GM13977 (cell line): ENCODE measurements at regions not wholly inside any gene's neighbourhood (a gene's known extent, or its start where the extent isn't known, plus 50 kb on each side); places are given as distances from the start of the nearest gene placed in this dataset.

Experiments
- DNase-seq: peaks from one replicate; pipeline ENCODE4 v3.0.0; 2012; ENCODE audit warnings: low spot score
- in situ Hi-C: fragments of 300-500 bp; cut with MboI; formaldehyde crosslinking; loops from one replicate; pipeline ENCODE4 v1.12.0; 2022; ENCODE audit warnings: low sequenced_read_pairs, low pct_unique_long_range_greater_than_20kb, mixed read lengths, inconsistent platforms; ENCODE audit not compliant: unreplicated experiment
- TF ChIP-seq, protein P1 (sequence below): IDR thresholded peaks from 2 replicates; pipeline ENCODE4 v1.5.1; 2012; ENCODE audit warnings: mild to moderate bottlenecking, control low read depth; ENCODE audit not compliant: insufficient read depth; ENCODE audit errors: extremely low read depth, missing control alignments

DNA sequence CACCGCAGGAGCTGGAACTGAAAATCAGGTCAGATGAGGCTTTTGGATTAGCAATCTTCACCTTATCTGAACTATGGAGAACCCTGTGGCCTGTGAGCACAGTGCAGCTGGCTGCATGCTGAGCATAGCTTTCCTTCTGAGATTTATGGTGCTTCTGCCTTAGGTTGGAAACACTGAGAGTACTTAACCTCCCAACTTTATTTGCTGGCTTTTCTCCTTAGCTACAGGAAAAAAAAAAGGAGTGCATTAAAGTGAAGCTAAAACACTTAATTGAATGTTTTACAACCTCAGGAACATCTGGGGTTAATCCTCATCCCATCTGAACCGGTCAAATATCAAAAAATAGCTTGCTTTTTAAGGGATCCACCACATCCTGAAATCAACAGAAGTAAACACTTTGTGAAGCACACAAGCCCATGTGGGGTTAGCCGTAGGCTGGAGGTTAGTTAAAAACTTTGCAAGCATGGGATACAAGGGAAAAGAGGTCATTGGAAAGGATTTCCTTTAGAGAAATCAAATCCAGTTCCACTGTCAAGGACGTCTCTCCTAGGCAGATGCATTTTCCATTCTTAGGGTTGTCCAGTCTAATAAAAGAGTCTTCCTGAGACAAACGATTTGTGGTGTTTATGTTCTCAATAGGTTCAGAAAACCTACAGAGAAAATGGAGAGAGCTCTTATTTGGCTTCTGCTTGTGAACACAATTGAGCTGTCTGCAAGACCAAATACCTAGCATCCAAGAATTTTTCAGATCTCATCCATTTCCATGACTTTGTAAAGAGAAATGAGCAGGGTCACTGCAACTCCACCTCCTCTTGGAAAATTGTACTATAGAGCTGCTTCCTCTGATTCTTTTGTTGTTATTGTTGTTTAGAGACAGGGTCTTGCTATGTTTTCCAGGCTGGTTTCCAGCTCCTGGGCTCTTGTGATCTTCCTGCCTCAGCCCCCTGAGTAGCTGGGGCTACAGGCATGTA, 470.4 kb upstream of the IGFBP3 start:
- TF ChIP-seq, protein P1, sequence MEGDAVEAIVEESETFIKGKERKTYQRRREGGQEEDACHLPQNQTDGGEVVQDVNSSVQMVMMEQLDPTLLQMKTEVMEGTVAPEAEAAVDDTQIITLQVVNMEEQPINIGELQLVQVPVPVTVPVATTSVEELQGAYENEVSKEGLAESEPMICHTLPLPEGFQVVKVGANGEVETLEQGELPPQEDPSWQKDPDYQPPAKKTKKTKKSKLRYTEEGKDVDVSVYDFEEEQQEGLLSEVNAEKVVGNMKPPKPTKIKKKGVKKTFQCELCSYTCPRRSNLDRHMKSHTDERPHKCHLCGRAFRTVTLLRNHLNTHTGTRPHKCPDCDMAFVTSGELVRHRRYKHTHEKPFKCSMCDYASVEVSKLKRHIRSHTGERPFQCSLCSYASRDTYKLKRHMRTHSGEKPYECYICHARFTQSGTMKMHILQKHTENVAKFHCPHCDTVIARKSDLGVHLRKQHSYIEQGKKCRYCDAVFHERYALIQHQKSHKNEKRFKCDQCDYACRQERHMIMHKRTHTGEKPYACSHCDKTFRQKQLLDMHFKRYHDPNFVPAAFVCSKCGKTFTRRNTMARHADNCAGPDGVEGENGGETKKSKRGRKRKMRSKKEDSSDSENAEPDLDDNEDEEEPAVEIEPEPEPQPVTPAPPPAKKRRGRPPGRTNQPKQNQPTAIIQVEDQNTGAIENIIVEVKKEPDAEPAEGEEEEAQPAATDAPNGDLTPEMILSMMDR, result no peak
- DNase-seq, result no peak
- in situ Hi-C loops, result no loop called here

DNA sequence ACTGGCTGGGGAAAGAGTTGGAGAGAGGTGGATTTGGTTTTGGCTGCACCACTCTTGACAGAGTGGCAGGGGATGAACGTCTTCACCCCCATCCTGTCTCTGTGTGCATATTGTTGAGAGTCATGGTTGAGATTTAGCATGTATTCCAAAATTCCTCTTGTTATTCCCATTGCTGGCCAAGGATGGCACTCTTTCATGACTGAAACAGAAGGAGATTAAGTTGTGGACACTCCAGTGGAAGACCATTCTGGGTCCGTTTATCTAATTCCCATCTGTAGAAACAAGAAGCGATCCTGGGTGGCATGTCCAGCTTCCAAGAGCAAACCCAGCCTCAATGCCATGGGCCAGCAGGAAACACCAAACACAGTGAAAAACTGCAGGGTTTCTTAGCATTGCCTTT, 469.0 kb upstream of the IGFBP3 start:
- TF ChIP-seq, protein P1, result no peak
- DNase-seq, result no peak
- in situ Hi-C loops, result no loop called here

DNA sequence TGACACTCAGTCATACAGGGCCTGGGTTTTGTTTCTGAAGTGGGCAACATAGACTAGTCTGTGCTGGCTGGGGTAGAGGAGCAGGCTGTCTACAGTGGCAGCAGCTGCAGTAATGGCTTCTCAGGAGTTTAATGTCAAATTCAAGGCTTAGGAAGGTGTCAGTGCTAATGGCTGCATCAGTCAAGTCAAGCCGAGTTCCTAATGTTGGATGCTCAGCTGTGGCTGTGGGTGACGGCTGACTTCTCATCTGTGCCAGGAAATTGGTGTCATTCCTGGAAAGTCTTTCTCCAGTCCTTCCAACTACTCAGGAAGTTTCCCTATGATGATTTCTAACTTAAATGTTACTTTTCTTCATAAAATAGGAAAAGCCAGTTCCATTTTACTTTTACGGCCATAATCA, 468.1 kb upstream of the IGFBP3 start:
- in situ Hi-C loops, result no loop called here
- TF ChIP-seq, protein P1, result no peak
- DNase-seq, result no peak

DNA sequence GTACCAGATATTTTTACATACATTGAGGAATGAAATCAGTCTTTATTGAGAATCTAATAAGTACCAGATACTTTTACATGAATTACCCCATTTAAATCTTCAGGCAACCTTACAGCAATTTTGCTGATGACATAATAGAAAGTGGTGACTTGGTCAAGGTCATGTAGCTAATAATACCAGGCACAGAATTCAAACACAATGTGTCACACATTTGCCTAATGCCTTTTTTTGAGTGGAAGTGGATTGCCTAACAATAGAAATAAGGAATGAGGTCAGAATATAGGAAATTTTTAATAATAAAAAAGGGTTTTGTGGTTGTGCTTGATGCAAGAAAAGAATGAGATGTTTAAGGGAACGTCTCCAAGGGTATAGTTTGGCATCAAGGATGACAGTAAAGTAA, 466.6 kb upstream of the IGFBP3 start:
- TF ChIP-seq, protein P1, result no peak
- in situ Hi-C loops, result no loop called here
- DNase-seq, result no peak

DNA sequence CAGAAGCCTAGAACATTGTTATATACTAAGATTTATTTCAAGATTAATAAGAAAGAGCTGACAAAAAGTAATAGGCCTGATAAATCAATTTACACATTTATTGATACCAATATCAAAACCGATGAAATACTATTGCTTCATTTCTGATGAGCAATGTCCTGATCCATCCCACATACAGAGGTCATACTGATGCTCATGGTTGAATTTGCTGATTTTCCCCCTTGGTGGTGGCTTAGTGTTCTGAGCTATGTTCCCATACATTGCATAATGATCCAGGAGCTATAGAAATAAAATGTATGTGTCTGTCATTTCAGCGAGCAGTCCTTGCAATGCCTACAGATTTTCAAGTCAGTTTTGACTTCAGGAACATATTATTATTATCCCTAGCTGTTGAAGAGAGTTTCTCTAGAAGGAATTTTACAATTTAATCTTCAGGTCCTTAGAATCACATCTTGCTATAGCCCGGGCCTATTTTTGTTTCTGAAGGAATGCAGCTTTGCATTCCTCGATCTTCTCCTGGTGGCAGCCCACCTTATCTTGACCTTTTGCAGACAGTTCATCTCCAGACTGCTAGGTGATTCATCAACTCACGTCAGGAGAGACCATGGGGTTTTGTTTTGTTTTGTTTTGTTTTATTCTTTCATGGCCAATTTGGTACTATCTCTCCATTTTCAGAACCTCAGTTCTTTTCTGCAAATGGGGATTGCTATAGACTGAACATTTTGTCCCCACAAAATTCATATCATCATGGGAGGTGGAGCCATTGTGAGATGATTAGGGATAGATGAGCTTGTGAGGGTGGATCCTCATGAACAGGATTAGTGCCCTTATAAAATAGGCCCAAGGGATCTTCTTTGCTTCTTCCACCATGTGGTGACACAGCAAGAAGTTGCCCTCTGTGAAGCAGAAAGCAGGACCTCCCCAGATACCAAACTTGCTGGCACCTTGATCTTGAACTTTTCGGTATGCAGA, 465.6 kb upstream of the IGFBP3 start:
- no peak for DNase-seq
- in situ Hi-C loops, result no loop called here
- TF ChIP-seq, protein P1, result no peak

DNA sequence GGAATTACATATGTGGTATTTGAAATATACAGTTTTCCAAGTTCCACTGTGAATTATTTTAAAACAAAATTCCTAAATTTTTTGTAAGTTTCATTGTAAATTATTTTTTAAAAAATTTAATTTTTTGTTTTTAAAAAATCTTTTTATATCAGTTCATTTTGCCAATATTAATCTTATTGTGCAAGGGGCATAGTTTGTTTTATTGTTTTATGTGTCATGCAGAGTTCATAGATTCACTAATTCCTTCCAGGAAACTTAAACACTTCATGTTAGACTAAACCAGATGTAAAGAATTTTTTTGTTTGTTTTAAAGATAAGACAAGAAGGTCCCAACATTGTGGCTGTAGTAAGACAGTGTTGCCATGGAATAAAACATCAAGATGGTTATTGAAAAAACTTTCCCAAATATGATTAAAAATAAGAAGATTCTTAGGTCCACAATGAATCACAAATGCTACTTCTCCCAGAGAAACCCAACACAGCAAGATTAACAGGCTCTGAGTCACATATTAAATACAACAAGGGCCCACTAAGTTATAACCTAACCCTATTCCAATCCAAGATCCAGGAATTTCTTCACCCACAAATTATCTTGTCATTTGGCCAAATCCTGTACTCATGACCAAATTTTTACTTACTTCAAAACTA, 464.7 kb upstream of the IGFBP3 start:
- DNase-seq, result no peak
- in situ Hi-C loops, result no loop called here
- TF ChIP-seq, protein P1, result no peak
